ENCODE measurements at regions not wholly inside any gene's neighbourhood (a gene's known extent, or its start where the extent isn't known, plus 50 kb on each side); places are given as distances from the start of the nearest gene placed in this dataset.

DNA sequence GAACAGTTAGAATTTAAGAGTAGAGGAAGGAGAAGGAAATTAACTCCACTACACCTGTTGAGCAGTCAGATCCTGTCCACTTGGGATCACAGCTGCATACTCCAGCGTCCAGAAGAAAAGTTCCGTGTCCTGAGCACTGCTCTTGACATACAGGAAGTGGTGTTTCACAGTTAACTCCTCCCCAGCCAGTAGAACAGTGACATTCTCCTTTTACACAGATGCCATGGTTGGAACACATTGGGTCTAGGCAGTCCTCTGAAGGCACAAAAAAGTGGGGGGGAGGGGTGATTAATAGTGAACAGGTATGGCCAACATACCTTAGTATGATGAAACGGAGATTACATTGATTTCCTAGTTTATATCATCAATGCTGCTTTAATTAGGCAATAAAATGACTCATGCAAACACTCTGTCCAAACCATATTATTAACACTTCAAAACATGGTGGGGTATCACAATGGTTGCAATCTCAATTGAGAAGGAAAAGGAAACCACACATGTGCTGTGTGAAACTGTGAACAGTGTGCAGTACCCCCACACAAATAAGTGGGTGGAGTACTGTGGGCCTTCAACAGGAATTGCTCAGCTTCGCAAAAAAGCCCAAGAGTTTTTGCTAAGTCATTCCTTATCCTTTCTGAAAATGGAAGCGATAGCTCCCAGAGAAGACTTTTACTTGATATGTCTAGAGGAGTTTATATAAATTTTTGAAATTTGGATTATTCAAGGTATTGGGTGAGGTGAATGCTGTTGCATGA lies 295.6 kb downstream of the SH2D1A start:
- Histone ChIP-seq H3K27ac (ENCODE audit: low read length) (no peak overlapping the region), H3K9me3 (ENCODE audit: low read length) (no peaks in the 10 kb centered on the region), H3K36me3 (ENCODE audit: low read depth, low read length) (no peaks in the 10 kb centered on the region), H3K4me3 (ENCODE audit: low read length) (no peak overlapping the region), H2AFZ (ENCODE audit: low read length) (no peak overlapping the region), H3K4me2 (ENCODE audit: low read length) (no peak overlapping the region), H3F3A (ENCODE audit: low read length, unreplicated experiment) (no peaks in the 10 kb centered on the region), H3K4me1 (ENCODE audit: insufficient read depth, low read length) (no peaks in the 10 kb centered on the region), H3K79me2 (ENCODE audit: low read length) (no peaks in the 10 kb centered on the region), H3K9me2 (replicated peaks; ENCODE audit: low read length) (no peaks in the 10 kb centered on the region), H3K9ac (ENCODE audit: low read length) (no peak overlapping the region), H4K20me1 (ENCODE audit: low read length) (no peaks in the 10 kb centered on the region), H3K27me3 (ENCODE audit: low read length) (no peaks in the 10 kb centered on the region)
- no TSS peak for BruUV-seq (replicated peaks)
- DNase-seq (no peak), ATAC-seq (no peak)
- ChIA-PET CTCF (no interaction called here), POLR2A (ENCODE audit: unreplicated experiment) (no interaction called here)
- intact Hi-C loops (cut with micrococcal nuclease), result no loop called here
- TF ChIP-seq EZH2phosphoT487 (IDR thresholded peaks at IDR 0.05; ENCODE audit: borderline replicate concordance, low read length), result no peak
- TF ChIP-seq, protein P1, sequence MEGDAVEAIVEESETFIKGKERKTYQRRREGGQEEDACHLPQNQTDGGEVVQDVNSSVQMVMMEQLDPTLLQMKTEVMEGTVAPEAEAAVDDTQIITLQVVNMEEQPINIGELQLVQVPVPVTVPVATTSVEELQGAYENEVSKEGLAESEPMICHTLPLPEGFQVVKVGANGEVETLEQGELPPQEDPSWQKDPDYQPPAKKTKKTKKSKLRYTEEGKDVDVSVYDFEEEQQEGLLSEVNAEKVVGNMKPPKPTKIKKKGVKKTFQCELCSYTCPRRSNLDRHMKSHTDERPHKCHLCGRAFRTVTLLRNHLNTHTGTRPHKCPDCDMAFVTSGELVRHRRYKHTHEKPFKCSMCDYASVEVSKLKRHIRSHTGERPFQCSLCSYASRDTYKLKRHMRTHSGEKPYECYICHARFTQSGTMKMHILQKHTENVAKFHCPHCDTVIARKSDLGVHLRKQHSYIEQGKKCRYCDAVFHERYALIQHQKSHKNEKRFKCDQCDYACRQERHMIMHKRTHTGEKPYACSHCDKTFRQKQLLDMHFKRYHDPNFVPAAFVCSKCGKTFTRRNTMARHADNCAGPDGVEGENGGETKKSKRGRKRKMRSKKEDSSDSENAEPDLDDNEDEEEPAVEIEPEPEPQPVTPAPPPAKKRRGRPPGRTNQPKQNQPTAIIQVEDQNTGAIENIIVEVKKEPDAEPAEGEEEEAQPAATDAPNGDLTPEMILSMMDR (conservative IDR thresholded peaks at IDR 0.05; ENCODE audit: low read depth, low read length), result no peak
- TF ChIP-seq EZH2 (IDR thresholded peaks at IDR 0.05; ENCODE audit: low read length, unreplicated experiment), result no peak

DNA sequence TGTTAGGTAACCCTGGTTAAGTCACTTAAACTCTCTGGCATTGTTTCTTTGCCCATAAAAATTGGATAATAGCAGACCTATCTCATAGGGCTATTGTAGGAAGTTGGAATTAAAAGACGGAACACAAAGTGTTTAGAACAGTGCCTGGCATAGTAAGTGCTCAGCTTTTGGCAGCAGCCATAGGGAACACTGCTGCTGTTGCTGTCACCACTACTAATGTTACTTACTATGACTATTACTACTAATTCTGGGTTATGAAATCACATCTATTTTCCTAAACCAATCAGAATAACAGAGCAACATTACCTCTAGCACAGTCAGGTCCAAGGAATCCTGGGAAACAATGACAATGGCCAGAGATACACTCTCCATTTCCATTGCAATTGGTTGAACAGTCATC lies 300.0 kb downstream of the SH2D1A start:
- H3K27me3 ChIP-seq (ENCODE audit: low read length), result no peaks in the 10 kb centered on the region
- H3K9ac ChIP-seq (ENCODE audit: low read length), result no peak overlapping the region
- no peak for ATAC-seq
- ChIA-PET POLR2A (ENCODE audit: unreplicated experiment) (no interaction called here), CTCF (no interaction called here)
- no peak overlapping the region for H3K4me3 ChIP-seq (ENCODE audit: low read length)
- no peak overlapping the region for H3K4me2 ChIP-seq (ENCODE audit: low read length)
- BruUV-seq (replicated peaks), result no TSS peak
- intact Hi-C loops (cut with micrococcal nuclease), result no loop called here
- TF ChIP-seq, protein P1 (conservative IDR thresholded peaks at IDR 0.05; ENCODE audit: low read depth, low read length), result no peak
- TF ChIP-seq EZH2phosphoT487 (IDR thresholded peaks at IDR 0.05; ENCODE audit: borderline replicate concordance, low read length) (no peak), EZH2 (IDR thresholded peaks at IDR 0.05; ENCODE audit: low read length, unreplicated experiment) (no peak)
- H2AFZ ChIP-seq (ENCODE audit: low read length), result no peak overlapping the region
- no peak overlapping the region for H3K27ac ChIP-seq (ENCODE audit: low read length)
- no peaks in the 10 kb centered on the region for H3K79me2 ChIP-seq (ENCODE audit: low read length)
- H3K9me3 ChIP-seq (ENCODE audit: low read length), result no peaks in the 10 kb centered on the region
- H3K4me1 ChIP-seq (ENCODE audit: insufficient read depth, low read length), result no peaks in the 10 kb centered on the region
- no peak for DNase-seq
- H3F3A ChIP-seq (ENCODE audit: low read length, unreplicated experiment), result no peaks in the 10 kb centered on the region
- H4K20me1 ChIP-seq (ENCODE audit: low read length), result no peaks in the 10 kb centered on the region
- no peaks in the 10 kb centered on the region for H3K36me3 ChIP-seq (ENCODE audit: low read depth, low read length)
- H3K9me2 ChIP-seq (replicated peaks; ENCODE audit: low read length), result no peaks in the 10 kb centered on the region

DNA sequence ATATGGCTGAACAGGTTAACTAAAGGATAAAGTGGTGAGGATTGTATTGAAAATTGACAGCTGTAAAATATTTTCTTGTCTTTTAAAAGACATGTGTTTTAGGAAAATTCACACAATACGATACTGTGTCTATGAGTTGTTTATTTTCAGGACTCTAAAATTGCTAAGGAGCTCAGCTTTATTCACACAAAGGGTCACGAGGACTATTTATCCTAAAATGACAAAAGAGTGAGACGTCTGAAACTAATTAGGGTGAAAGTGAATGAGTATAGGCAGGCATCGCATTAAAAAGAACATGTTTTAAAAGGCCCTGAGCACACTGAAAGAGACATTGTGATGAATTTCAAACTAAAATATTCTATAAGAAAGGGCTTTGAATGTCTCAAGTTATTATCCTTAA lies 304.7 kb downstream of the SH2D1A start:
- DNase-seq (no peak), ATAC-seq (no peak)
- BruUV-seq (replicated peaks), result no TSS peak
- Histone ChIP-seq H3F3A (ENCODE audit: low read length, unreplicated experiment) (no peaks in the 10 kb centered on the region), H3K9me3 (ENCODE audit: low read length) (no peaks in the 10 kb centered on the region), H2AFZ (ENCODE audit: low read length) (no peak overlapping the region), H3K27me3 (ENCODE audit: low read length) (no peaks in the 10 kb centered on the region), H3K9me2 (replicated peaks; ENCODE audit: low read length) (no peaks in the 10 kb centered on the region), H4K20me1 (ENCODE audit: low read length) (no peaks in the 10 kb centered on the region), H3K36me3 (ENCODE audit: low read depth, low read length) (no peaks in the 10 kb centered on the region), H3K4me2 (ENCODE audit: low read length) (no peak overlapping the region), H3K79me2 (ENCODE audit: low read length) (no peaks in the 10 kb centered on the region), H3K9ac (ENCODE audit: low read length) (no peak overlapping the region), H3K4me3 (ENCODE audit: low read length) (no peak overlapping the region), H3K27ac (ENCODE audit: low read length) (no peak overlapping the region), H3K4me1 (ENCODE audit: insufficient read depth, low read length) (no peaks in the 10 kb centered on the region)
- ChIA-PET CTCF (no interaction called here), POLR2A (ENCODE audit: unreplicated experiment) (no interaction called here)
- TF ChIP-seq, protein P1 (conservative IDR thresholded peaks at IDR 0.05; ENCODE audit: low read depth, low read length), result no peak
- TF ChIP-seq EZH2 (IDR thresholded peaks at IDR 0.05; ENCODE audit: low read length, unreplicated experiment) (no peak), EZH2phosphoT487 (IDR thresholded peaks at IDR 0.05; ENCODE audit: borderline replicate concordance, low read length) (no peak)
- intact Hi-C loops (cut with micrococcal nuclease), result no loop called here

Data from PC-3 (cell line).